B cell (primary cell): ENCODE measurements at regions not wholly inside any gene's neighbourhood (a gene's known extent, or its start where the extent isn't known, plus 50 kb on each side); places are given as distances from the start of the nearest gene placed in this dataset.

Experiments
- ATAC-seq: fragments of 200-7000 bp; cut with Tn5 transposase; one replicate; pipeline ENCODE4 v1.10.0; 2021; ENCODE audit warnings: low read depth, mild to moderate bottlenecking, moderate number of reproducible peaks, moderate library complexity
- CTCF ChIA-PET: fragments of 350-600 bp; sonication (Branson Sonifier 250); formaldehyde crosslinking; loops from one replicate; lab custom pipeline; 2021; ENCODE audit warnings: antibody characterized with exemption, inconsistent platforms; lab: Charles Lee
- POLR2A ChIA-PET: fragments of 350-600 bp; sonication (Branson Sonifier 250); formaldehyde crosslinking; loops from one replicate; lab custom pipeline; 2021; ENCODE audit warnings: antibody characterized with exemption; lab: Charles Lee
- DNase-seq: peaks from one replicate; pipeline ENCODE4 v3.0.0; 2013
- H2AFZ ChIP-seq: 2 replicates; pipeline ENCODE4 v1.6.1; 2012; ENCODE audit warnings: mild to moderate bottlenecking, low read depth, low read length; ENCODE audit not compliant: insufficient read depth, poor library complexity, severe bottlenecking
- H3K27ac ChIP-seq, 2 donors: 1 replicate in 1 of 2; 2 replicates in 1 of 2; pipeline ENCODE4 v1.5.1; 2012 to 2013; ENCODE audit warnings: low read length in 2 of 2, mild to moderate bottlenecking in 2 of 2, moderate library complexity in 1 of 2
- H3K27me3 ChIP-seq, 4 experiments: fragments of 200-600 bp in 1 of 4; sonication (generic) in 1 of 4; replicated peaks in 1 of 4; 1 replicate in 2 of 4; 2 replicates in 2 of 4; pipeline versions ENCODE4 v1.6.1 to v1.7.0; 2013 to 2016; ENCODE audit warnings: low read length in 3 of 4, mild to moderate bottlenecking in 2 of 4, mixed read lengths in 1 of 4, moderate library complexity in 1 of 4; ENCODE audit not compliant: insufficient read depth in 4 of 4, control insufficient read depth in 3 of 4; ENCODE audit errors: control extremely low read depth in 1 of 4
- H3K36me3 ChIP-seq, 2 experiments: replicated peaks in 1 of 2; 1 replicate in 1 of 2; 2 replicates in 1 of 2; pipeline versions ENCODE4 v1.6.1 to v1.7.1; 2013; ENCODE audit warnings: low read length in 1 of 2; ENCODE audit not compliant: insufficient read depth in 2 of 2, control insufficient read depth in 1 of 2; ENCODE audit errors: control extremely low read depth in 1 of 2, extremely low read depth in 1 of 2
- H3K4me1 ChIP-seq, 2 donors: fragments of 200-600 bp in 1 of 2; sonication (generic) in 1 of 2; 1 replicate in 1 of 2; 2 replicates in 1 of 2; pipeline versions ENCODE4 v1.5.1 to v1.6.1; 2013 to 2017; ENCODE audit warnings: low read length in 2 of 2; ENCODE audit not compliant: control insufficient read depth in 2 of 2, insufficient read depth in 2 of 2
- H3K4me2 ChIP-seq: replicated peaks from 2 replicates; pipeline ENCODE3; 2012; ENCODE audit warnings: mild to moderate bottlenecking, low read depth, low read length; ENCODE audit not compliant: poor library complexity, severe bottlenecking
- H3K4me3 ChIP-seq, 5 experiments: fragments of 200-600 bp in 1 of 5; sonication (generic) in 1 of 5; 1 replicate in 3 of 5; 2 replicates in 2 of 5; pipeline versions ENCODE4 v1.5.1 to v1.7.0; 2011 to 2016; ENCODE audit warnings: low read length in 4 of 5, mild to moderate bottlenecking in 4 of 5, low read depth in 2 of 5, control low read depth in 1 of 5, moderate library complexity in 1 of 5; ENCODE audit not compliant: insufficient read depth in 1 of 5; ENCODE audit errors: control extremely low read depth in 1 of 5, extremely low read depth in 1 of 5
- H3K79me2 ChIP-seq: fragments of 200-600 bp; sonication (generic); one replicate; pipeline ENCODE4 v1.6.0; 2016; ENCODE audit warnings: low read length; ENCODE audit not compliant: control insufficient read depth, insufficient read depth
- H3K9ac ChIP-seq: fragments of 200-600 bp; sonication (generic); 2 replicates; pipeline ENCODE4 v1.6.1; 2017; ENCODE audit warnings: mild to moderate bottlenecking, low read length, moderate library complexity
- H3K9me3 ChIP-seq, 3 donors: one replicate each; pipeline versions ENCODE4 v1.6.1 to v1.7.1; 2013; ENCODE audit warnings: low read length in 2 of 3; ENCODE audit not compliant: control insufficient read depth in 2 of 3, insufficient read depth in 1 of 3; ENCODE audit errors: control extremely low read depth in 1 of 3
- H4K20me1 ChIP-seq: 2 replicates; pipeline ENCODE4 v1.6.0; 2012; ENCODE audit warnings: mild to moderate bottlenecking, low read length; ENCODE audit not compliant: insufficient read depth, control insufficient read depth, poor library complexity, severe bottlenecking
- H3K27ac Mint-ChIP-seq: one replicate; pipeline ENCODE4 v1.8.0; 2021; ENCODE audit warnings: mixed read lengths
- H3K27me3 Mint-ChIP-seq: one replicate; pipeline ENCODE4 v1.8.0; 2021; ENCODE audit warnings: mixed read lengths
- H3K4me1 Mint-ChIP-seq: one replicate; pipeline ENCODE4 v1.8.0; 2021; ENCODE audit warnings: mixed read lengths
- H3K4me3 Mint-ChIP-seq: one replicate; pipeline ENCODE4 v1.8.0; 2021; ENCODE audit warnings: mixed read lengths
- H3K9me3 Mint-ChIP-seq: one replicate; pipeline ENCODE4 v1.8.0; 2022; ENCODE audit warnings: mixed read lengths; ENCODE audit not compliant: insufficient read depth
- EZH2 ChIP-seq: IDR thresholded peaks from 2 replicates; pipeline ENCODE4 v1.6.1; 2012; ENCODE audit warnings: borderline replicate concordance, low read depth, mild to moderate bottlenecking, moderate library complexity, low read length; ENCODE audit not compliant: insufficient read depth, poor library complexity, severe bottlenecking
- WGBS: methylation state at CpG from one replicate; pipeline ENCODE4 v1.1.5; 2013; ENCODE audit warnings: missing lambda C conversion rate; ENCODE audit not compliant: insufficient coverage; 5-methylcytosine and 5-hydroxymethylcytosine counted together
- intact Hi-C: fragments of 100-400 bp; cut with micrococcal nuclease; formaldehyde crosslinking; loops from one replicate; pipeline ENCODE4 v1.10.0; 2022
- TF ChIP-seq, protein P1 (sequence below): fragments of 200-600 bp; IDR thresholded peaks from one replicate; pipeline ENCODE4 v1.8.0; 2022; ENCODE audit warnings: antibody characterized with exemption, mild to moderate bottlenecking

DNA sequence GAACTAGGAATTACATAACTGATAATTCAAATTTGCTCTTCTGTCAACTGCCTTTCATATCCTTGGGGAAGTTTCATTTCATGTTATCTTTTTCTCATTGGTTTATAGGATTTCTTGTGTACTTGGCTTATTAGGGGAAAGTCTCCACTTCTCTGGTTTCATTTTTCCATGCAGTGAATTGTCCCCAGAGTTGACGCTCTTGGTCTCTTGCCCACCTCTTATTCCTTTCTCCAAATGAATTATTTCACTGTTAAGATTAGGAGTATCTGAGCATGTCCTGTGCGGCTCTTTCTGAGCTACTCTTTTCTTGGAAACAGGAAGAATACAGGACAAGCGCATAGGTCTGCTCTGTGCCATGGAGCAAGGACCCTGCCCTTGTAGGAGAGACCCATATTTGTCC, 104.8 kb downstream of the POSTN start:
- Histone ChIP-seq H3K4me3 (no peak overlapping the region), H3K9me3 (no peaks in the 10 kb centered on the region), H2AFZ (no peak overlapping the region), H3K4me2 (no peak overlapping the region), H3K4me1 (no peaks in the 10 kb centered on the region), H3K27ac (no peak overlapping the region), H3K9ac (no peak overlapping the region), H4K20me1 (no peaks in the 10 kb centered on the region), H3K36me3 (no peaks in the 10 kb centered on the region), H3K27me3 (no peaks in the 10 kb centered on the region), H3K79me2 (no peaks in the 10 kb centered on the region)
- no peaks in the 10 kb centered on the region for H3K27me3 Mint-ChIP-seq
- H3K4me1 Mint-ChIP-seq = no peaks in the 10 kb centered on the region
- peaks cover 3% of the 10 kb centered on the region for H3K9me3 Mint-ChIP-seq
- POLR2A ChIA-PET = no interaction called here
- no peak for TF ChIP-seq EZH2
- TF ChIP-seq, protein P1, sequence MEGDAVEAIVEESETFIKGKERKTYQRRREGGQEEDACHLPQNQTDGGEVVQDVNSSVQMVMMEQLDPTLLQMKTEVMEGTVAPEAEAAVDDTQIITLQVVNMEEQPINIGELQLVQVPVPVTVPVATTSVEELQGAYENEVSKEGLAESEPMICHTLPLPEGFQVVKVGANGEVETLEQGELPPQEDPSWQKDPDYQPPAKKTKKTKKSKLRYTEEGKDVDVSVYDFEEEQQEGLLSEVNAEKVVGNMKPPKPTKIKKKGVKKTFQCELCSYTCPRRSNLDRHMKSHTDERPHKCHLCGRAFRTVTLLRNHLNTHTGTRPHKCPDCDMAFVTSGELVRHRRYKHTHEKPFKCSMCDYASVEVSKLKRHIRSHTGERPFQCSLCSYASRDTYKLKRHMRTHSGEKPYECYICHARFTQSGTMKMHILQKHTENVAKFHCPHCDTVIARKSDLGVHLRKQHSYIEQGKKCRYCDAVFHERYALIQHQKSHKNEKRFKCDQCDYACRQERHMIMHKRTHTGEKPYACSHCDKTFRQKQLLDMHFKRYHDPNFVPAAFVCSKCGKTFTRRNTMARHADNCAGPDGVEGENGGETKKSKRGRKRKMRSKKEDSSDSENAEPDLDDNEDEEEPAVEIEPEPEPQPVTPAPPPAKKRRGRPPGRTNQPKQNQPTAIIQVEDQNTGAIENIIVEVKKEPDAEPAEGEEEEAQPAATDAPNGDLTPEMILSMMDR = no peak
- ATAC-seq (no peak), DNase-seq (no peak)
- no peak overlapping the region for H3K4me3 Mint-ChIP-seq
- 80% methylated on average over 1 of the region's 3 CpGs for WGBS
- CTCF ChIA-PET = no interaction called here
- intact Hi-C loops = no loop called here
- no peak overlapping the region for H3K27ac Mint-ChIP-seq

DNA sequence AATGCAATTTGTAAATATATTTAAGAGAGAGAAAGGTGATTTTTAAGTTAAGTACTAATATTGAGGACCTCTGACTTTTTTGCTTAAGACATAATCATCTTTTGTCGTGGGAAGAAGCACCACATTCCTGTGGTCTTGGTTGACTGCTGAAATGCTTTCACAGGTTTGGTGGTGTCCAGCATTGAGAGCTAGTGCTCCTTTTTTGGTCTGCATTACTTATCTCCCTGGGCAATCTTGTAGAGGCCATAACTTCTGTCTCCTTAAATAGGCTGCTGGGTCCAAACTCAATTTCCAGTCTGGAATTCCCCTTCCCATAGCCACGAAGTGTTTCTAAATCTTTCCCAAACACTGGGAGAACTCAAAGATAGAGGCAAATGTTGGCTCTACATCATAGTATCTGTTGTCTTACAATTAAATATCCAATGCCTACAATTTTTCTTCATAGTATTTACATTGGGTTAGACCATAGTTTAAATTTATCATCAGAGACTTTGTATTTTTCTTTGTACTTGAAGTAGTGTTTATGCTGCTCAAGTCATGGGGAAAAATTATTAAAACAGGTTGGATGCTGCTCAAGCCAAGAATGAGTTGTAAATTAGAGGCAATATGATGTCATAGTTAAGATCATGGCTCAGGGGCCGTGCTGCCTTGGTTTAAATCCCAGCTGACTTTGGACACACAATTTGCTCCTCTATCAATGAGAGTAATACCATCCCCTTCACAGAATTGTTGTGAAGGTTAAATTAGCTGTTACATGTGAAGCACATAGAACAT, 105.6 kb downstream of the POSTN start:
- ATAC-seq (no peak), DNase-seq (no peak)
- Histone ChIP-seq H3K79me2 (no peaks in the 10 kb centered on the region), H4K20me1 (no peaks in the 10 kb centered on the region), H3K27me3 (no peaks in the 10 kb centered on the region), H3K4me1 (no peaks in the 10 kb centered on the region), H2AFZ (no peak overlapping the region), H3K27ac (no peak overlapping the region), H3K36me3 (no peaks in the 10 kb centered on the region), H3K9ac (no peak overlapping the region), H3K4me2 (no peak overlapping the region), H3K9me3 (no peaks in the 10 kb centered on the region), H3K4me3 (no peak overlapping the region)
- Mint-ChIP-seq H3K4me1 (no peaks in the 10 kb centered on the region), H3K27me3 (no peaks in the 10 kb centered on the region), H3K4me3 (no peak overlapping the region), H3K27ac (no peak overlapping the region), H3K9me3 (peaks cover 3% of the 10 kb centered on the region)
- TF ChIP-seq, protein P1 = no peak
- TF ChIP-seq EZH2 = no peak
- intact Hi-C loops = no loop called here
- ChIA-PET POLR2A (no interaction called here), CTCF (no interaction called here)
- WGBS = 63% methylated on average over 2 of the region's 3 CpGs
